PC-9 (cell line): ENCODE measurements at regions not wholly inside any gene's neighbourhood (a gene's known extent, or its start where the extent isn't known, plus 50 kb on each side); places are given as distances from the start of the nearest gene placed in this dataset.
"Not testable (repeated sequence)": the region's sequence is repeated elsewhere in the genome, so short reads cannot be mapped to it uniquely, and the experiment has no call there.

Experiments
- CTCF ChIP-seq: fragments of 200-600 bp; sonication (generic); conservative IDR thresholded peaks from 2 replicates; pipeline ENCODE4 v1.6.1; 2017; ENCODE audit warnings: mixed run types, antibody characterized with exemption, mild to moderate bottlenecking, moderate library complexity
- EZH2 ChIP-seq: fragments of 200-600 bp; sonication (generic); IDR thresholded peaks from 2 replicates; pipeline ENCODE4 v1.8.0; 2017; ENCODE audit warnings: antibody characterized with exemption, low read depth

GRCh38 chr3:27042541-27042940, 326.6 kb downstream of the NEK10 start:
- TF ChIP-seq CTCF, EZH2: not testable (repeated sequence)
